GM10248 (cell line): ENCODE measurements at regions not wholly inside any gene's neighbourhood (a gene's known extent, or its start where the extent isn't known, plus 50 kb on each side); places are given as distances from the start of the nearest gene placed in this dataset.

Experiments
- CTCF ChIA-PET: fragments of 300-600 bp; sonication (Branson Sonifier 250); formaldehyde crosslinking; extraction: SDS; loops from one replicate; lab custom pipeline; 2021; ENCODE audit warnings: antibody characterized with exemption; lab: Yijun Ruan, JAX
- POLR2A ChIA-PET: fragments of 350-650 bp; sonication (Branson Sonifier 250); formaldehyde crosslinking; extraction: SDS; loops from one replicate; lab custom pipeline; 2020; ENCODE audit warnings: antibody characterized with exemption; lab: Yijun Ruan, JAX
- DNase-seq: peaks from one replicate; pipeline ENCODE4 v3.0.0; 2012; ENCODE audit errors: extremely low spot score
- CTCF ChIP-seq: IDR thresholded peaks from 2 replicates; pipeline ENCODE4 v1.5.1; 2012; ENCODE audit warnings: mild to moderate bottlenecking, low read depth; ENCODE audit errors: extremely low read depth, missing control alignments, control extremely low read depth

- ChIA-PET POLR2A (no interaction called here), CTCF (interaction anchor here (1.2 to 3.6 kb wide), 2 partner anchors 46 to 53 kb away, joined by 3 to 16 read pairs; no protein-coding TSS in a partner anchor)
- DNase-seq: no peak
- peak; percentile 55 for TF ChIP-seq CTCF
Measured at GRCh38 chr17:77011173-77012011, 129.4 kb upstream of the SEC14L1 start.

- POLR2A ChIA-PET: no interaction called here
- CTCF ChIA-PET: no interaction called here
Measured at GRCh38 chr17:77018504-77018903, 122.3 kb upstream of the SEC14L1 start.

GRCh38 chr17:77019893-77020379 lies 120.8 kb upstream of the SEC14L1 start:
- ChIA-PET CTCF (interaction anchor here (1.3 kb wide), 1 partner anchor 11 kb away, joined by 3 read pairs; no protein-coding TSS in a partner anchor), POLR2A (no interaction called here)
- no peak for DNase-seq
- no peak for TF ChIP-seq CTCF

More at GRCh38 chr17:77018504-77018903, 122.3 kb upstream of the SEC14L1 start:
- no peak for DNase-seq
- TF ChIP-seq CTCF: no peak

- TF ChIP-seq CTCF: no peak
- no peak for DNase-seq
- ChIA-PET POLR2A (no interaction called here), CTCF (interaction anchor here (0.8 to 1.3 kb wide), 2 partner anchors 12 to 46 kb away, joined by 3 read pairs; no protein-coding TSS in a partner anchor)
Measured at GRCh38 chr17:77020973-77021372, 119.8 kb upstream of the SEC14L1 start.

GRCh38 chr17:77022766-77023165 lies 118.0 kb upstream of the SEC14L1 start:
- no peak for TF ChIP-seq CTCF
- DNase-seq: no peak
- ChIA-PET POLR2A (interaction anchor here (0.6 kb wide), 1 partner anchor 57 kb away, joined by 5 read pairs; no protein-coding TSS in a partner anchor), CTCF (interaction anchor here (0.7 to 2.5 kb wide), 3 partner anchors 10 to 44 kb away, joined by 3 to 7 read pairs (median 4); no protein-coding TSS in a partner anchor)

- DNase-seq: no peak
- no peak for TF ChIP-seq CTCF
- POLR2A ChIA-PET: no interaction called here
- CTCF ChIA-PET: no interaction called here
Measured at GRCh38 chr17:77025781-77026180, 115.0 kb upstream of the SEC14L1 start.
